ENCODE measurements at regions not wholly inside any gene's neighbourhood (a gene's known extent, or its start where the extent isn't known, plus 50 kb on each side); places are given as distances from the start of the nearest gene placed in this dataset.

DNA sequence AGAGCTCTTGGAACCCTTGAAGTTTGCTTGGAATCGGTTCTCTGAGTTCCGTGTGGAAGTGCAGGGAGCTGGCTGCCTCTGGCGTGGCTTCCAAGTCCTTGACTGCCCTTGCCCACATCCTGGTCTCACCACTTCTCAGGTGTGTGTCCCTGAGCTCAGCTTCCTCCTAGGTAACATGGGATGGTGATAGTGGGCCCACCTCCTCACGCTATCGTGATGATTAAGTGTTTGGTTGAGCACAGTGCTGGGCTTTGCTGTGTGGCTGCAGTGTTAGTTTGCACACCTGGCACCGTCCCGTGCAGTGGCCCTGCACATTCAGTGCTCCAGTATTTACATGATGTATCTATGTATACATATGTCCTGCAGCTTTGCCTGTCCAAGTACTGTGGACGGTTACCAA, 81.5 kb downstream of the CLDN34 start:
- H2AFZ ChIP-seq (ENCODE audit: low read depth), result no peak overlapping the region
- H3K27ac ChIP-seq (ENCODE audit: low read depth in 2 of 2, low read length in 1 of 2), result no peak overlapping the region
- POLR2A ChIA-PET, result no interaction called here

DNA sequence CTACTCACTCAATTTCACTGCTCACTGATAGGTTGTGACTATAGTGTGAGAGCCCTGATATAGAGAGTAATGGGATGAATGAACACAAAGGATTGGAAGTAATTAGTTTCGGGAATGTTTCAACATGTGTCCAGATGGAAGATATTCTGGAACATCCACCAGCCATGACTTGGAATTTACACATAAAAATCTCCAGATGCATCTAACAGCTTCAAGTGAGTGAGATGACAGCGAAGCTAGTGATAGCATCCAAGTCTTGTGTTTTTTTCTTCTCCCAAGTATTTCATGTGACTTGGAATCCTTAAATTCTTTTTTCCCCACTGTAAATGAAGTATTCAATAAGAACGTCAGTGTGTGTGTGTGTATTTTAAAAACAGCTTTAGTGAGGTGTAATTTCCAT, 82.1 kb downstream of the CLDN34 start:
- POLR2A ChIA-PET, result no interaction called here
- H3K4me3 ChIP-seq (ENCODE audit: low read depth in 2 of 2, low read length in 1 of 2), result no peak overlapping the region
- DNase-seq, result no peak
- CTCF ChIA-PET, result no interaction called here
- no peak overlapping the region for H3K9ac ChIP-seq
- no peak overlapping the region for H3K4me2 ChIP-seq
- no peaks in the 10 kb centered on the region for H3K4me1 ChIP-seq (ENCODE audit: control insufficient read depth in 1 of 2, insufficient read depth in 2 of 2, low read depth in 1 of 2, low read length in 1 of 2)
- no peaks in the 10 kb centered on the region for H3K79me2 ChIP-seq (ENCODE audit: insufficient read depth)
- no peaks in the 10 kb centered on the region; the same call in 1 of the 2 replicates for H3K27me3 ChIP-seq (ENCODE audit: insufficient read depth)
- H2AFZ ChIP-seq (ENCODE audit: low read depth), result no peak overlapping the region
- no peaks in the 10 kb centered on the region for H3K9me3 ChIP-seq
- no peaks in the 10 kb centered on the region for H4K20me1 ChIP-seq (ENCODE audit: insufficient read depth)
- H3K9me2 ChIP-seq, result no peaks in the 10 kb centered on the region
- H3K27ac ChIP-seq (ENCODE audit: low read depth in 2 of 2, low read length in 1 of 2), result no peak overlapping the region
- no peak for TF ChIP-seq TEAD4 (IDR thresholded peaks at IDR 0.05; ENCODE audit: borderline replicate concordance, insufficient read depth)
- TF ChIP-seq TCF12 (IDR thresholded peaks at IDR 0.05), result no peak
- TF ChIP-seq GABPA (IDR thresholded peaks at IDR 0.05; ENCODE audit: low read depth), result no peak
- TF ChIP-seq ELF1 (IDR thresholded peaks at IDR 0.05), result no peak
- no peak for TF ChIP-seq FOXJ3 (CRISPR knock-in tag; IDR thresholded peaks at IDR 0.05)
- H3F3A ChIP-seq (replicated peaks; ENCODE audit: insufficient read depth), result no peaks in the 10 kb centered on the region
- no peaks in the 10 kb centered on the region for H3K36me3 ChIP-seq (replicated peaks in 1 of 2; ENCODE audit: control insufficient read depth in 1 of 2, insufficient read depth in 2 of 2, low read length in 1 of 2)
- 54% methylated on average over 3 of the region's 3 CpGs for WGBS (ENCODE audit: low lambda C conversion rate)

More for the DNA sequence above, 81.5 kb downstream of the CLDN34 start:
- no peak overlapping the region for H3K4me2 ChIP-seq
- CTCF ChIA-PET, result no interaction called here
- no peaks in the 10 kb centered on the region for H3K79me2 ChIP-seq (ENCODE audit: insufficient read depth)
- no peaks in the 10 kb centered on the region for H3K4me1 ChIP-seq (ENCODE audit: control insufficient read depth in 1 of 2, insufficient read depth in 2 of 2, low read depth in 1 of 2, low read length in 1 of 2)
- DNase-seq, result no peak
- WGBS (ENCODE audit: low lambda C conversion rate), result 49% methylated on average over 8 of the region's 8 CpGs
- H3K9me3 ChIP-seq, result no peaks in the 10 kb centered on the region
- no peaks in the 10 kb centered on the region for H3K9me2 ChIP-seq
- H3F3A ChIP-seq (replicated peaks; ENCODE audit: insufficient read depth), result no peaks in the 10 kb centered on the region
- H3K4me3 ChIP-seq (ENCODE audit: low read depth in 2 of 2, low read length in 1 of 2), result no peak overlapping the region
- no peaks in the 10 kb centered on the region for H4K20me1 ChIP-seq (ENCODE audit: insufficient read depth)
- no peaks in the 10 kb centered on the region; the same call in 1 of the 2 replicates for H3K27me3 ChIP-seq (ENCODE audit: insufficient read depth)
- H3K9ac ChIP-seq, result no peak overlapping the region
- TF ChIP-seq, protein P1, sequence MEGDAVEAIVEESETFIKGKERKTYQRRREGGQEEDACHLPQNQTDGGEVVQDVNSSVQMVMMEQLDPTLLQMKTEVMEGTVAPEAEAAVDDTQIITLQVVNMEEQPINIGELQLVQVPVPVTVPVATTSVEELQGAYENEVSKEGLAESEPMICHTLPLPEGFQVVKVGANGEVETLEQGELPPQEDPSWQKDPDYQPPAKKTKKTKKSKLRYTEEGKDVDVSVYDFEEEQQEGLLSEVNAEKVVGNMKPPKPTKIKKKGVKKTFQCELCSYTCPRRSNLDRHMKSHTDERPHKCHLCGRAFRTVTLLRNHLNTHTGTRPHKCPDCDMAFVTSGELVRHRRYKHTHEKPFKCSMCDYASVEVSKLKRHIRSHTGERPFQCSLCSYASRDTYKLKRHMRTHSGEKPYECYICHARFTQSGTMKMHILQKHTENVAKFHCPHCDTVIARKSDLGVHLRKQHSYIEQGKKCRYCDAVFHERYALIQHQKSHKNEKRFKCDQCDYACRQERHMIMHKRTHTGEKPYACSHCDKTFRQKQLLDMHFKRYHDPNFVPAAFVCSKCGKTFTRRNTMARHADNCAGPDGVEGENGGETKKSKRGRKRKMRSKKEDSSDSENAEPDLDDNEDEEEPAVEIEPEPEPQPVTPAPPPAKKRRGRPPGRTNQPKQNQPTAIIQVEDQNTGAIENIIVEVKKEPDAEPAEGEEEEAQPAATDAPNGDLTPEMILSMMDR (IDR thresholded peaks at IDR 0.05), result no peak
- TF ChIP-seq TAF1 (IDR thresholded peaks at IDR 0.05; ENCODE audit: borderline replicate concordance, low read depth, low read length), result no peak
- no peak for TF ChIP-seq ELF1 (IDR thresholded peaks at IDR 0.05)
- TF ChIP-seq RCOR1 (IDR thresholded peaks at IDR 0.05; ENCODE audit: low read length), result no peak
- no peak for TF ChIP-seq FOXJ3 (CRISPR knock-in tag; IDR thresholded peaks at IDR 0.05)
- no peak for TF ChIP-seq RXRA (IDR thresholded peaks at IDR 0.05; ENCODE audit: borderline replicate concordance, low read depth)
- TF ChIP-seq EZH2phosphoT487 (IDR thresholded peaks at IDR 0.05; ENCODE audit: borderline replicate concordance, low read depth), result no peak
- no peak for TF ChIP-seq GABPA (IDR thresholded peaks at IDR 0.05; ENCODE audit: low read depth)
- no peak for TF ChIP-seq MXI1 (IDR thresholded peaks at IDR 0.05; ENCODE audit: low read depth, low read length)
- TF ChIP-seq SMC3 (IDR thresholded peaks at IDR 0.05; ENCODE audit: low read depth, low read length), result no peak
- H3K36me3 ChIP-seq (replicated peaks in 1 of 2; ENCODE audit: control insufficient read depth in 1 of 2, insufficient read depth in 2 of 2, low read length in 1 of 2), result no peaks in the 10 kb centered on the region

Data from SK-N-SH (cell line).